Lung (tissue), 11 donors: ENCODE measurements at regions not wholly inside any gene's neighbourhood (a gene's known extent, or its start where the extent isn't known, plus 50 kb on each side); places are given as distances from the start of the nearest gene placed in this dataset.

ENCODE experiments used
- ATAC-seq: fragments of 200-7000 bp; cut with Tn5 transposase; one replicate; pipeline ENCODE4 v1.9.1; 2020; ENCODE audit warnings: moderate number of reproducible peaks; ENCODE audit not compliant: insufficient read depth, low FRiP score
- DNase-seq, 3 donors: peaks; one replicate each; pipeline ENCODE4 v3.0.0-alpha.2; 2013 to 2017
- H3K27ac ChIP-seq, 2 donors: one replicate each; pipeline ENCODE4 v1.5.1; 2013; ENCODE audit warnings: mild to moderate bottlenecking in 2 of 2, moderate library complexity in 2 of 2, control low read depth in 1 of 2, inconsistent platforms in 1 of 2, low read depth in 1 of 2, low read length in 1 of 2
- H3K27me3 ChIP-seq, 3 donors: one replicate each; pipeline ENCODE4 v1.5.1; 2013; ENCODE audit warnings: low read length in 2 of 3; ENCODE audit not compliant: control insufficient read depth in 3 of 3, insufficient read depth in 3 of 3
- H3K36me3 ChIP-seq, 4 donors: one replicate each; pipeline ENCODE4 v1.5.1; 2013; ENCODE audit warnings: low read length in 4 of 4, mild to moderate bottlenecking in 1 of 4, moderate library complexity in 1 of 4; ENCODE audit not compliant: control insufficient read depth in 4 of 4, insufficient read depth in 4 of 4
- H3K4me1 ChIP-seq, 5 donors: one replicate each; pipeline ENCODE4 v1.5.1; 2013; ENCODE audit warnings: low read length in 5 of 5, mild to moderate bottlenecking in 2 of 5, moderate library complexity in 1 of 5; ENCODE audit not compliant: control insufficient read depth in 5 of 5, insufficient read depth in 5 of 5
- H3K4me3 ChIP-seq: one replicate; pipeline ENCODE4 v1.5.1; 2013; ENCODE audit warnings: mild to moderate bottlenecking, control low read depth, moderate library complexity
- H3K9ac ChIP-seq, 2 donors: one replicate each; pipeline ENCODE4 v1.5.1; 2013; ENCODE audit warnings: low read length in 2 of 2, control low read depth in 1 of 2; ENCODE audit not compliant: insufficient read depth in 1 of 2
- H3K9me3 ChIP-seq, 4 donors: one replicate each; pipeline ENCODE4 v1.5.1; 2013; ENCODE audit warnings: low read length in 3 of 4, mild to moderate bottlenecking in 1 of 4, moderate library complexity in 1 of 4; ENCODE audit not compliant: control insufficient read depth in 4 of 4, insufficient read depth in 3 of 4
- CTCF ChIP-seq: IDR thresholded peaks from 2 replicates; pipeline ENCODE4 v1.5.1; 2012; ENCODE audit warnings: mild to moderate bottlenecking; ENCODE audit errors: control extremely low read depth, extremely low read depth
- WGBS, 2 donors: extraction: QIAGEN DNeasy Blood & Tissue Kit; methylation state at CpG; one replicate each; pipeline ENCODE4 v1.1.7; 2013; 5-methylcytosine and 5-hydroxymethylcytosine counted together
- donor health status: control.
- donor health status: control.
- donor health status: Bipolar disorder and iron deficiency.
- donor health status: healthy.
- donor health status: DM: yes; HTN: yes; CAD: no.

DNA sequence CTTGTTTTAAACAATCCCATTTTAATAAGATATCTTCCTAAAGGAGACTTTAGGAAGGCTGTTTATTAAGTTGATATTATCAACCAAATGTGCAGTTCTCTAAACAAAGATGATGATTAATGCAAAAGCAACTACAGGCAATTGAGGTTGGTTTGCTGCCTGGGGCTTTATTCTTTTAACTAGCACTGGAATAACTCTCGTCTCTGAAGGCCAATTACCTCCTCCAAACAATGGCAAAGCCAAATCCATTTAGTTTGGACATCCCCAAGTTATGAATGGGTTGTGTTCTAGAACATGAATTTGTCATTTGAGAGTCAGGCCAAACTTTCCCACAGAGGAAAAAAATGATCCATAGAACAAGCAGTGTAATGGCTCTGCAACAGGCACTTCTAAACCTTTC, 114.1 kb downstream of the SLC16A9 start:
- DNase-seq, result no peak
- WGBS, 2 donors, result 59 to 63% methylated on average over 1 of the region's 1 CpG
- H3K4me3 ChIP-seq, result no peak overlapping the region
- no peaks in the 10 kb centered on the region for H3K36me3 ChIP-seq
- TF ChIP-seq CTCF, result no peak
- H3K27ac ChIP-seq, result no peak overlapping the region
- H3K27me3 ChIP-seq, result no peaks in the 10 kb centered on the region
- no peaks in the 10 kb centered on the region for H3K4me1 ChIP-seq
- no peak for ATAC-seq
- no peaks in the 10 kb centered on the region for H3K9me3 ChIP-seq
- no peak overlapping the region for H3K9ac ChIP-seq

- Histone ChIP-seq H3K27me3 (no peaks in the 10 kb centered on the region), H3K36me3 (no peaks in the 10 kb centered on the region), H3K9ac (no peak overlapping the region), H3K9me3 (no peaks in the 10 kb centered on the region), H3K4me3 (no peak overlapping the region), H3K4me1 (no peaks in the 10 kb centered on the region), H3K27ac (no peak overlapping the region)
- TF ChIP-seq CTCF, result no peak
- WGBS, 2 donors, result 93 to 98% methylated on average over 2 of the region's 2 CpGs
- ATAC-seq (no peak), DNase-seq (no peak)
These were observed 115.9 kb downstream of the SLC16A9 start for GRCh38 chr10:59593768-59594167.

GRCh38 chr10:59589796-59590195, 119.9 kb downstream of the SLC16A9 start:
- H3K9ac ChIP-seq, result no peak overlapping the region
- H3K4me3 ChIP-seq, result no peak overlapping the region
- DNase-seq (no peak), ATAC-seq (no peak)
- no peaks in the 10 kb centered on the region for H3K4me1 ChIP-seq
- H3K9me3 ChIP-seq, result no peaks in the 10 kb centered on the region
- WGBS, 2 donors, result 89 to 93% methylated on average over 6 of the region's 6 CpGs
- H3K36me3 ChIP-seq, result no peaks in the 10 kb centered on the region
- H3K27ac ChIP-seq, result no peak overlapping the region
- no peak for TF ChIP-seq CTCF
- no peaks in the 10 kb centered on the region for H3K27me3 ChIP-seq

GRCh38 chr10:59588791-59589190, 120.9 kb downstream of the SLC16A9 start:
- Histone ChIP-seq H3K27me3 (no peaks in the 10 kb centered on the region), H3K4me1 (no peaks in the 10 kb centered on the region), H3K4me3 (no peak overlapping the region), H3K9me3 (no peaks in the 10 kb centered on the region), H3K9ac (no peak overlapping the region), H3K36me3 (no peaks in the 10 kb centered on the region), H3K27ac (no peak overlapping the region)
- no peak for DNase-seq
- 69 to 78% methylated on average over 6 of the region's 6 CpGs for WGBS, 2 donors
- no peak for TF ChIP-seq CTCF
- ATAC-seq, result no peak
